Lung (tissue), 11 donors: ENCODE measurements at regions not wholly inside any gene's neighbourhood (a gene's known extent, or its start where the extent isn't known, plus 50 kb on each side); places are given as distances from the start of the nearest gene placed in this dataset.

Experiments used
- ATAC-seq: fragments of 200-7000 bp; cut with Tn5 transposase; one replicate; pipeline ENCODE4 v1.9.1; 2020; ENCODE audit warnings: moderate number of reproducible peaks; ENCODE audit not compliant: insufficient read depth, low FRiP score
- DNase-seq, 3 donors: peaks; one replicate each; pipeline ENCODE4 v3.0.0-alpha.2; 2013 to 2017
- H3K27ac ChIP-seq, 2 donors: one replicate each; pipeline ENCODE4 v1.5.1; 2013; ENCODE audit warnings: mild to moderate bottlenecking in 2 of 2, moderate library complexity in 2 of 2, control low read depth in 1 of 2, inconsistent platforms in 1 of 2, low read depth in 1 of 2, low read length in 1 of 2
- H3K27me3 ChIP-seq, 3 donors: one replicate each; pipeline ENCODE4 v1.5.1; 2013; ENCODE audit warnings: low read length in 2 of 3; ENCODE audit not compliant: control insufficient read depth in 3 of 3, insufficient read depth in 3 of 3
- H3K36me3 ChIP-seq, 4 donors: one replicate each; pipeline ENCODE4 v1.5.1; 2013; ENCODE audit warnings: low read length in 4 of 4, mild to moderate bottlenecking in 1 of 4, moderate library complexity in 1 of 4; ENCODE audit not compliant: control insufficient read depth in 4 of 4, insufficient read depth in 4 of 4
- H3K4me1 ChIP-seq, 5 donors: one replicate each; pipeline ENCODE4 v1.5.1; 2013; ENCODE audit warnings: low read length in 5 of 5, mild to moderate bottlenecking in 2 of 5, moderate library complexity in 1 of 5; ENCODE audit not compliant: control insufficient read depth in 5 of 5, insufficient read depth in 5 of 5
- H3K4me3 ChIP-seq: one replicate; pipeline ENCODE4 v1.5.1; 2013; ENCODE audit warnings: mild to moderate bottlenecking, control low read depth, moderate library complexity
- H3K9ac ChIP-seq, 2 donors: one replicate each; pipeline ENCODE4 v1.5.1; 2013; ENCODE audit warnings: low read length in 2 of 2, control low read depth in 1 of 2; ENCODE audit not compliant: insufficient read depth in 1 of 2
- H3K9me3 ChIP-seq, 4 donors: one replicate each; pipeline ENCODE4 v1.5.1; 2013; ENCODE audit warnings: low read length in 3 of 4, mild to moderate bottlenecking in 1 of 4, moderate library complexity in 1 of 4; ENCODE audit not compliant: control insufficient read depth in 4 of 4, insufficient read depth in 3 of 4
- WGBS, 2 donors: extraction: QIAGEN DNeasy Blood & Tissue Kit; methylation state at CpG; one replicate each; pipeline ENCODE4 v1.1.7; 2013; 5-methylcytosine and 5-hydroxymethylcytosine counted together
- TF ChIP-seq, protein P1 (sequence below): IDR thresholded peaks from 2 replicates; pipeline ENCODE4 v1.5.1; 2012; ENCODE audit warnings: mild to moderate bottlenecking; ENCODE audit errors: control extremely low read depth, extremely low read depth
- donor health status: control.
- donor health status: control.
- donor health status: Bipolar disorder and iron deficiency.
- donor health status: healthy.
- donor health status: DM: yes; HTN: yes; CAD: no.

DNA sequence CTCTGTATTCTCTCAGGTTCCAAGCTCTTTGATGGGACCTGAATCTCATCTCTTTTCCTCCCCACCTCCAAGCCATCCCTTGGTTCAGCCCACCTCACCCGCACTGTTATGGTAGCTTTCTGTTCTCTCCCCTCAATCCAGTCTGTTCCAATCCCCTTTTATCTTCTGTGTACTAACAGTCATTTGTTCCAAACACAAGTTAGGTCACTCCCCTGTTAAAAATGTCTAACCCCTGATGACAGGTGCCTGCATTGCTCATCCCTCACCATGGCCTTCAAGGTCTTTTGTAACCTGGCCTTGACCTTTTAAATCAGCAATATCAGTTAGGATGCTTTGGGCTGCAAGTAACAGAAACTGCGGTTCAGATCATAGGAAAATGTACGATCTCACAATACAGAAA is 74.8 kb downstream of the CYP26A1 start:
- Histone ChIP-seq H3K27ac (no peak overlapping the region), H3K9ac (no peak overlapping the region), H3K9me3 (no peaks in the 10 kb centered on the region), H3K36me3 (no peaks in the 10 kb centered on the region), H3K4me1 (no peaks in the 10 kb centered on the region), H3K4me3 (no peak overlapping the region), H3K27me3 (no peaks in the 10 kb centered on the region)
- TF ChIP-seq, protein P1, sequence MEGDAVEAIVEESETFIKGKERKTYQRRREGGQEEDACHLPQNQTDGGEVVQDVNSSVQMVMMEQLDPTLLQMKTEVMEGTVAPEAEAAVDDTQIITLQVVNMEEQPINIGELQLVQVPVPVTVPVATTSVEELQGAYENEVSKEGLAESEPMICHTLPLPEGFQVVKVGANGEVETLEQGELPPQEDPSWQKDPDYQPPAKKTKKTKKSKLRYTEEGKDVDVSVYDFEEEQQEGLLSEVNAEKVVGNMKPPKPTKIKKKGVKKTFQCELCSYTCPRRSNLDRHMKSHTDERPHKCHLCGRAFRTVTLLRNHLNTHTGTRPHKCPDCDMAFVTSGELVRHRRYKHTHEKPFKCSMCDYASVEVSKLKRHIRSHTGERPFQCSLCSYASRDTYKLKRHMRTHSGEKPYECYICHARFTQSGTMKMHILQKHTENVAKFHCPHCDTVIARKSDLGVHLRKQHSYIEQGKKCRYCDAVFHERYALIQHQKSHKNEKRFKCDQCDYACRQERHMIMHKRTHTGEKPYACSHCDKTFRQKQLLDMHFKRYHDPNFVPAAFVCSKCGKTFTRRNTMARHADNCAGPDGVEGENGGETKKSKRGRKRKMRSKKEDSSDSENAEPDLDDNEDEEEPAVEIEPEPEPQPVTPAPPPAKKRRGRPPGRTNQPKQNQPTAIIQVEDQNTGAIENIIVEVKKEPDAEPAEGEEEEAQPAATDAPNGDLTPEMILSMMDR = no peak
- DNase-seq (no peak), ATAC-seq (no peak)
- WGBS, 2 donors = 96% methylated on average over 3 of the region's 3 CpGs

DNA sequence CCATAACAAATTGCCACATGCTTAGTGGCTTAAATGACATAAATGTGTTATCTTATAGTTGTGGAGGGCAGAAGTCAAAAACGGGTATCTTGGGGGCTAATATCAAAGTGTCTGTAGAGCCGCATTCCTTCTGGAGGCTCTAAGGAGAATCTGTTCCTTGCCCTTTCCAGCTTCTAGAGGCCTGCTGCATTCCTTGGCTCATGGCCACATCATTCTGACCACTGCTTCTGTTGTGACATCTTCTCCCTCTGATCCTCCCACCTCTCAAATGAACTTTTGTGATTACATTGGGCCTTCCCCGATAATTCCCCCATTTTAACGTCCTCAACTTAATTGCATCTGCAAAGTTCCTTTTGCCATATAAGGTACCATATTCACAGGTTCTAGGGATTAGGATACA is 76.1 kb downstream of the CYP26A1 start:
- DNase-seq = no peak
- Histone ChIP-seq H3K27ac (no peak overlapping the region), H3K9me3 (no peaks in the 10 kb centered on the region), H3K36me3 (no peaks in the 10 kb centered on the region), H3K27me3 (no peaks in the 10 kb centered on the region), H3K9ac (no peak overlapping the region), H3K4me1 (no peaks in the 10 kb centered on the region), H3K4me3 (no peak overlapping the region)
- WGBS, 2 donors = 87 to 91% methylated on average over 4 of the region's 4 CpGs
- no peak for ATAC-seq
- TF ChIP-seq, protein P1 = no peak

DNA sequence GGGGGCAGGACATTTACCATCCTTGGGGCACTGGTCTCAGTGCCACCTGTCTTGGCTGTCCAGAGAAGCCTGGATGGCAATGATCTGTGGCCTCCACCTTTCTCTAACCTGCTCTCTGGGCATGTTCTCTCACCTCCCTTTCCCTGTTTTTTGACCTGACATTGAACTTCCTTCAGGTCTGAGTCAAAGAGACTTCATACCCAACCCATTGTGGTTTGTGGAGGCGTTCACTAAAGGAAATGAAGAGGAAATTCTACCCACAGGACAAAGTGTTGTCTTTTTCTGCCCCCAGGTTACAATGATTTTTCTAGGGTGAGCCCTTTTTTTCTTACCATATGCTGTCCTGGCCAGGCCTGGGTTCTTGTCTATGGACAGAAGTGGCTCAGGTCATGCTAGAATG is 76.6 kb downstream of the CYP26A1 start:
- Histone ChIP-seq H3K4me3 (no peak overlapping the region), H3K9me3 (no peaks in the 10 kb centered on the region), H3K4me1 (no peaks in the 10 kb centered on the region), H3K27me3 (no peaks in the 10 kb centered on the region), H3K27ac (no peak overlapping the region), H3K9ac (no peak overlapping the region), H3K36me3 (no peaks in the 10 kb centered on the region)
- TF ChIP-seq, protein P1 = no peak
- no peak for DNase-seq
- ATAC-seq = no peak
- 17 to 42% methylated on average over 1 of the region's 1 CpG for WGBS, 2 donors

DNA sequence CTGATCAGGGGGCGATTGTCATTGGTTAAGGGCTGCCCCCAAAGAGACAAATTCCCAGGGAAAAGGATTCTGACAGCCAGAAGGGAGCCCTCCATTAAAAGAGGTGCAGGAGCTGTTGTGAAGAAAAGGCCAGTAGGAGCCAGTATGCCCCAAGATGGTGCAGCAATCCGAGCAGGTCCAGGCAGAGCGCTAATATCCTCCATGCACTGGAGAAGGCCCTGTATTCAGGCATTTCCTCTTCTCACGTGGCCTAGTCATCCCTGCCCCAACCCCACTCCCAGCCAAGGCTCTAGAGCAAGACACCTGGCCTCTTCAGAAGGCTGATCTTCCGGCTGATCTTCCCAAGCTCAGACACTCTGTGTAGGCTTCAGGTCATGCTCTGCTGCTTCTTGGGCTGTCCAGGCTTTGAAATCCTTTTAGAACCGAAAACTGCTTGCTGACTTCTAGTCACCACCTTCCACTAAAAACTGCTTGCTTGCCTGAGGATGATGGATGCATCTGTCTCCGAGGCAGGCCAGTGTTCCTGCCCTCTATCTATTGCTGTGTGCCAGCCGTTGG is 77.4 kb downstream of the CYP26A1 start:
- H3K9ac ChIP-seq = no peak overlapping the region
- no peak overlapping the region for H3K27ac ChIP-seq
- TF ChIP-seq, protein P1 = no peak
- no peak for DNase-seq
- H3K27me3 ChIP-seq = no peaks in the 10 kb centered on the region
- no peaks in the 10 kb centered on the region for H3K4me1 ChIP-seq
- 74 to 76% methylated on average over 8 of the region's 8 CpGs for whole genome bisulfite sequencing, 2 donors
- H3K36me3 ChIP-seq = no peaks in the 10 kb centered on the region
- no peaks in the 10 kb centered on the region for H3K9me3 ChIP-seq
- H3K4me3 ChIP-seq = no peak overlapping the region
- no peak for ATAC-seq
